PC-3 (cell line): ENCODE measurements at regions not wholly inside any gene's neighbourhood (a gene's known extent, or its start where the extent isn't known, plus 50 kb on each side); places are given as distances from the start of the nearest gene placed in this dataset.
A peak's percentile ranks its signal among the peaks of the same experiment; 100 is the strongest.

ENCODE experiments used
- ATAC-seq: fragments of 200-7000 bp; cut with Tn5 transposase; 2 replicates; pipeline ENCODE4 v1.9.1; 2020; ENCODE audit warnings: mild to moderate bottlenecking, moderate library complexity
- BruUV-seq: library from RNA; stranded (reverse); fragments of 400-500 nt; replicated peaks from 2 replicates; lab custom pipeline; 2021; lab: Mats Ljungman, UMichigan
- CTCF ChIA-PET: fragments of 300-600 bp; sonication (Branson Sonifier 250); formaldehyde crosslinking; loops from one replicate; lab custom pipeline; 2022; ENCODE audit warnings: antibody characterized with exemption; lab: Charles Lee
- POLR2A ChIA-PET: fragments of 300-600 bp; sonication (Branson Sonifier 250); formaldehyde crosslinking; loops from one replicate; lab custom pipeline; 2022; ENCODE audit warnings: antibody characterized with exemption; ENCODE audit not compliant: unreplicated experiment; lab: Charles Lee
- DNase-seq: peaks from one replicate; pipeline ENCODE4 v3.0.0-alpha.2; 2015
- H2AFZ ChIP-seq: fragments of 300-600 bp; sonication (generic); 2 replicates; pipeline ENCODE4 v1.6.0; 2016; ENCODE audit warnings: antibody characterized with exemption, low read length
- H3F3A ChIP-seq: fragments of 300-600 bp; sonication (generic); one replicate; pipeline ENCODE4 v1.6.0; 2017; ENCODE audit warnings: antibody characterized with exemption, low read length, control low read depth, mild to moderate bottlenecking; ENCODE audit not compliant: unreplicated experiment
- H3K27ac ChIP-seq: fragments of 300-600 bp; sonication (generic); 2 replicates; pipeline ENCODE4 v1.5.1; 2016; ENCODE audit warnings: mild to moderate bottlenecking, low read length
- H3K27me3 ChIP-seq: fragments of 300-600 bp; sonication (generic); 2 replicates; pipeline ENCODE4 v1.6.1; 2016; ENCODE audit warnings: low read length, mixed read lengths
- H3K36me3 ChIP-seq: fragments of 300-600 bp; sonication (generic); 2 replicates; pipeline ENCODE4 v1.6.1; 2016; ENCODE audit warnings: low read depth, mixed run types, low read length, mixed read lengths
- H3K4me1 ChIP-seq: fragments of 300-600 bp; sonication (generic); 2 replicates; pipeline ENCODE4 v1.5.1; 2016; ENCODE audit warnings: low read length; ENCODE audit not compliant: insufficient read depth
- H3K4me2 ChIP-seq: fragments of 300-600 bp; sonication (generic); 2 replicates; pipeline ENCODE4 v1.6.0; 2016; ENCODE audit warnings: low read length
- H3K4me3 ChIP-seq: fragments of 300-600 bp; sonication (generic); 2 replicates; pipeline ENCODE4 v1.5.1; 2016; ENCODE audit warnings: mild to moderate bottlenecking, low read length, mixed read lengths
- H3K79me2 ChIP-seq: fragments of 300-600 bp; sonication (generic); 2 replicates; pipeline ENCODE4 v1.6.1; 2017; ENCODE audit warnings: low read length, mixed read lengths
- H3K9ac ChIP-seq: fragments of 300-600 bp; sonication (generic); 2 replicates; pipeline ENCODE4 v1.6.0; 2016; ENCODE audit warnings: mild to moderate bottlenecking, low read length
- H3K9me2 ChIP-seq: fragments of 300-600 bp; sonication (generic); replicated peaks from 2 replicates; pipeline ENCODE4 v1.6.1; 2016; ENCODE audit warnings: mixed run types, low read length, mixed read lengths
- H3K9me3 ChIP-seq: fragments of 300-600 bp; sonication (generic); 2 replicates; pipeline ENCODE4 v1.6.1; 2016; ENCODE audit warnings: low read length, mixed read lengths
- H4K20me1 ChIP-seq: fragments of 300-600 bp; sonication (generic); 2 replicates; pipeline ENCODE4 v1.6.1; 2016; ENCODE audit warnings: low read length, mixed read lengths
- EZH2 ChIP-seq: fragments of 300-600 bp; sonication (generic); IDR thresholded peaks from one replicate; pipeline ENCODE4 v1.6.1; 2017; ENCODE audit warnings: antibody characterized with exemption, mild to moderate bottlenecking, low read length; ENCODE audit not compliant: unreplicated experiment
- EZH2phosphoT487 ChIP-seq: fragments of 300-600 bp; sonication (generic); IDR thresholded peaks from 2 replicates; pipeline ENCODE4 v1.6.1; 2018; ENCODE audit warnings: mild to moderate bottlenecking, antibody characterized with exemption, low read length, borderline replicate concordance
- intact Hi-C: fragments of 100-400 bp; cut with micrococcal nuclease; formaldehyde crosslinking; loops from 2 replicates; pipeline ENCODE4 v1.9.0; 2023
- TF ChIP-seq, protein P1 (sequence below): fragments of 300-600 bp; sonication (generic); conservative IDR thresholded peaks from 2 replicates; pipeline ENCODE4 v1.5.1; 2017; ENCODE audit warnings: antibody characterized with exemption, low read depth, mild to moderate bottlenecking, low read length

DNA sequence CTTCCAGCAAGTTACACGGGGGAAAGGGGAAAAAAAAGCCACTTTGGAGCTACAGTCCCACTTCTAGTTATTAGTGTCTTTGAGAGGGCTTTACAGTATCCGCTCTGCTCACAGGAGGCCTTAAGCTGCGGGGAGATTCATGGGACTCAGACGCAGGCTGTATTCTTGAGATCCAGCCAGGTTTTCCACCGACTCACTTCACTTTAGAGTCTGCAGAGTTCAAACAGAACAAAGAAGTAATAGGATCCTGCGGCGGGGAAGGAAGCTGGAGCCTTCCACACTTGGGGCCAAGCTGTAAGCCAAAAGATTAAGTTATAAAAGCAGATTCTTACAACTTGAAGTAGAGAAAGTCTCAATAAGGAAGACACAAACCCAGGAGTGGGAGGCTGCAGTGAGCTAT lies 60.2 kb upstream of the FAM174B start:
- POLR2A ChIA-PET = no interaction called here
- BruUV-seq = no TSS peak
- Histone ChIP-seq H2AFZ (no peak overlapping the region), H3K4me2 (no peak overlapping the region), H3K27me3 (no peaks in the 10 kb centered on the region), H3K79me2 (no peaks in the 10 kb centered on the region), H3K4me1 (peaks cover 3% of the 10 kb centered on the region; the same call in 1 of the 2 replicates), H3K36me3 (no peaks in the 10 kb centered on the region), H3F3A (no peaks in the 10 kb centered on the region), H4K20me1 (no peaks in the 10 kb centered on the region), H3K4me3 (no peak overlapping the region), H3K9me2 (no peaks in the 10 kb centered on the region), H3K9ac (no peak overlapping the region), H3K27ac (no peak overlapping the region), H3K9me3 (no peaks in the 10 kb centered on the region)
- intact Hi-C loops = loop anchor here (1.0 to 5.0 kb wide), 3 partner anchors 21 to 438 kb away; no protein-coding TSS in a partner anchor
- TF ChIP-seq, protein P1, sequence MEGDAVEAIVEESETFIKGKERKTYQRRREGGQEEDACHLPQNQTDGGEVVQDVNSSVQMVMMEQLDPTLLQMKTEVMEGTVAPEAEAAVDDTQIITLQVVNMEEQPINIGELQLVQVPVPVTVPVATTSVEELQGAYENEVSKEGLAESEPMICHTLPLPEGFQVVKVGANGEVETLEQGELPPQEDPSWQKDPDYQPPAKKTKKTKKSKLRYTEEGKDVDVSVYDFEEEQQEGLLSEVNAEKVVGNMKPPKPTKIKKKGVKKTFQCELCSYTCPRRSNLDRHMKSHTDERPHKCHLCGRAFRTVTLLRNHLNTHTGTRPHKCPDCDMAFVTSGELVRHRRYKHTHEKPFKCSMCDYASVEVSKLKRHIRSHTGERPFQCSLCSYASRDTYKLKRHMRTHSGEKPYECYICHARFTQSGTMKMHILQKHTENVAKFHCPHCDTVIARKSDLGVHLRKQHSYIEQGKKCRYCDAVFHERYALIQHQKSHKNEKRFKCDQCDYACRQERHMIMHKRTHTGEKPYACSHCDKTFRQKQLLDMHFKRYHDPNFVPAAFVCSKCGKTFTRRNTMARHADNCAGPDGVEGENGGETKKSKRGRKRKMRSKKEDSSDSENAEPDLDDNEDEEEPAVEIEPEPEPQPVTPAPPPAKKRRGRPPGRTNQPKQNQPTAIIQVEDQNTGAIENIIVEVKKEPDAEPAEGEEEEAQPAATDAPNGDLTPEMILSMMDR = no peak
- TF ChIP-seq EZH2 (no peak), EZH2phosphoT487 (no peak)
- CTCF ChIA-PET = interaction anchor here (0.7 kb wide), 1 partner anchor 194 kb away, joined by 3 read pairs; no protein-coding TSS in a partner anchor
- peak; percentile 7 for DNase-seq
- no peak for ATAC-seq

DNA sequence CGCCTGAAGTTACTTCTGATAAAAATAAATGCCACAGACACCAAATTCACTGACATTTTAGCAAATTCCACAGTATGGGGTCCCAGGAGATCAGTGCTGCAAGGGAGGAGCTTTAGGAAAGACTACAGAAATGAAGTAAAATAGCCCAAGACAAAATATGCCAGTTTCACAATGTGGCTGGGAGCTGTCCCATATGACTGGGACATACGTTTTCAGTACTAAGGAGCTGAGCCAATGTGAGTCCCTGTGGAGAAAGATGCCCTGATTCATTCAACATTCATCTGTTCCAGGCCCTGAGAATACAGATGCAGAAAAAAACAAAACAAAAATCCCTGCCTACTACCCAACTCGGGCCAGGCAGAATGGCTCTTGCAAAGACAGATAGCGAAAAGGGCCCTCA lies 63.4 kb upstream of the FAM174B start:
- Histone ChIP-seq H3K9ac (no peak overlapping the region), H3K4me2 (no peak overlapping the region), H3K4me1 (peaks cover 3% of the 10 kb centered on the region; the same call in 1 of the 2 replicates), H4K20me1 (no peaks in the 10 kb centered on the region), H3K4me3 (no peak overlapping the region), H3K9me3 (no peaks in the 10 kb centered on the region), H3K27ac (no peak overlapping the region), H3F3A (no peaks in the 10 kb centered on the region), H2AFZ (no peak overlapping the region), H3K36me3 (no peaks in the 10 kb centered on the region), H3K9me2 (no peaks in the 10 kb centered on the region), H3K79me2 (no peaks in the 10 kb centered on the region), H3K27me3 (no peaks in the 10 kb centered on the region)
- DNase-seq (no peak), ATAC-seq (no peak)
- ChIA-PET POLR2A (no interaction called here), CTCF (interaction anchor here (0.7 kb wide), 1 partner anchor 198 kb away, joined by 10 read pairs; no protein-coding TSS in a partner anchor)
- intact Hi-C loops = loop anchor here (5.0 kb wide), 1 partner anchor 442 kb away; no protein-coding TSS in a partner anchor
- TF ChIP-seq EZH2phosphoT487 (no peak), EZH2 (no peak)
- TF ChIP-seq, protein P1 = no peak
- no TSS peak for BruUV-seq

DNA sequence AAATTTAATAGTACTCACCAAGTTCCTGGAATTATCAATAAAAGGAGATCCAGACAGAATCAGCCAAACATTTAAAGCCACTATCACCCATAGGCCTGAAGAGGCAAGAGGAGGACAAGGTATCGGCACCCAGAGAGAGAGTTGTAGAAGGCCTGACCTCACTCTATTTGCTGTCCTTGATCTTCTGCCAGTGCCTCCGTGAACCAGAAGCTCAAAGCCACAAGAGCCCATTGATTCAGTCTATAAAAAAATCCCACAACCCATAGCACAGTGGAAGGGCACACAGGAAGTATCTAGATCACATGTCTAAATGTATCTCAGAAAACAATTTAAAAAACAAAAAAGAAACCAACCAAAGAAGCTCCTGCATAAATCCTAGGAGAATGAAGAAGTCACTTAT lies 68.6 kb upstream of the FAM174B start:
- Histone ChIP-seq H3K4me3 (no peak overlapping the region), H4K20me1 (no peaks in the 10 kb centered on the region), H3K4me2 (no peak overlapping the region), H3K27me3 (no peaks in the 10 kb centered on the region), H3F3A (no peaks in the 10 kb centered on the region), H3K4me1 (no peaks in the 10 kb centered on the region), H3K27ac (no peak overlapping the region), H3K36me3 (no peaks in the 10 kb centered on the region), H3K9ac (no peak overlapping the region), H3K9me2 (no peaks in the 10 kb centered on the region), H2AFZ (no peak overlapping the region), H3K9me3 (no peaks in the 10 kb centered on the region), H3K79me2 (no peaks in the 10 kb centered on the region)
- BruUV-seq = no TSS peak
- ChIA-PET CTCF (no interaction called here), POLR2A (no interaction called here)
- TF ChIP-seq EZH2 (no peak), EZH2phosphoT487 (no peak)
- TF ChIP-seq, protein P1 = no peak
- ATAC-seq (no peak), DNase-seq (no peak)
- intact Hi-C loops = no loop called here
